ENCODE measurements at regions not wholly inside any gene's neighbourhood (a gene's known extent, or its start where the extent isn't known, plus 50 kb on each side); places are given as distances from the start of the nearest gene placed in this dataset.

DNA sequence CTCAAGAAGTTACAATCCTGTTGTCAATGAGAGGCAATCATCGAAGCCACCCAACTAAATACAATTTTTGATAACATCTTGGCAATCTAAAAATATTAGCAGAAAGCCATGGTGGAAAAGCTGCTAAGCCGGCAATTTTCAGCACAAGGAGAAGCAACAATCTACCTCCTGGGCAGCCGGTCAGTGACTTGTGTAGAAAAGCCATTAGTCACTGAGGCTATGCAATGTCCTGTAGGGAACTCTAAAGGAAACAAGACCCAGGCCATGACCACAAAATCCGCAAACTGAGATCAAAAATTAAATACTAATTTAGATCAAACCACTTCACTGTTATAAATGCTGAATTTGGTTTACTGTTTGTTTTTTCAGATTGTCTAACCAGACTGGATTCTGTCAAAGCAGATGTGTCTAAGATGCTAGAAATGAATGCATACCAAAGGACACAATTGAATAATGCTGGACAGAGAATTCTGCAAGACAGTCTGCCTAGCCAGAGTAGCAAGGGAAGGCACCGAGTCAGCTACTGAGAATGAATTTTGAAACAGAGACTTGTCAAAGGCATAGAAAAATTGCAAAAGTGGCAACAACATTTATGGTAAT lies 384.8 kb downstream of the PRELID2 start:
- TF ChIP-seq, protein P1, sequence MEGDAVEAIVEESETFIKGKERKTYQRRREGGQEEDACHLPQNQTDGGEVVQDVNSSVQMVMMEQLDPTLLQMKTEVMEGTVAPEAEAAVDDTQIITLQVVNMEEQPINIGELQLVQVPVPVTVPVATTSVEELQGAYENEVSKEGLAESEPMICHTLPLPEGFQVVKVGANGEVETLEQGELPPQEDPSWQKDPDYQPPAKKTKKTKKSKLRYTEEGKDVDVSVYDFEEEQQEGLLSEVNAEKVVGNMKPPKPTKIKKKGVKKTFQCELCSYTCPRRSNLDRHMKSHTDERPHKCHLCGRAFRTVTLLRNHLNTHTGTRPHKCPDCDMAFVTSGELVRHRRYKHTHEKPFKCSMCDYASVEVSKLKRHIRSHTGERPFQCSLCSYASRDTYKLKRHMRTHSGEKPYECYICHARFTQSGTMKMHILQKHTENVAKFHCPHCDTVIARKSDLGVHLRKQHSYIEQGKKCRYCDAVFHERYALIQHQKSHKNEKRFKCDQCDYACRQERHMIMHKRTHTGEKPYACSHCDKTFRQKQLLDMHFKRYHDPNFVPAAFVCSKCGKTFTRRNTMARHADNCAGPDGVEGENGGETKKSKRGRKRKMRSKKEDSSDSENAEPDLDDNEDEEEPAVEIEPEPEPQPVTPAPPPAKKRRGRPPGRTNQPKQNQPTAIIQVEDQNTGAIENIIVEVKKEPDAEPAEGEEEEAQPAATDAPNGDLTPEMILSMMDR (IDR thresholded peaks at IDR 0.05; ENCODE audit: low read length): no peak
- no peak for TF ChIP-seq EZH2 (IDR thresholded peaks at IDR 0.05; ENCODE audit: borderline replicate concordance, low read length)

Data from OCI-LY1 (cell line).